Kidney epithelial cell (primary cell): ENCODE measurements at regions not wholly inside any gene's neighbourhood (a gene's known extent, or its start where the extent isn't known, plus 50 kb on each side); places are given as distances from the start of the nearest gene placed in this dataset.

ENCODE experiments used
- DNase-seq: peaks from one replicate; pipeline ENCODE4 v3.0.0-alpha.2; 2010; ENCODE audit warnings: low read depth
- H3K27me3 ChIP-seq: 2 replicates; pipeline ENCODE4 v1.6.0; 2011; ENCODE audit warnings: low read length; ENCODE audit not compliant: control insufficient read depth, insufficient read depth
- H3K36me3 ChIP-seq: 2 replicates; pipeline ENCODE4 v1.5.1; 2011; ENCODE audit warnings: low read length; ENCODE audit not compliant: control insufficient read depth, insufficient read depth
- H3K4me3 ChIP-seq: 2 replicates; pipeline ENCODE4 v1.5.1; 2011; ENCODE audit warnings: low read depth, mild to moderate bottlenecking, control low read depth, low read length
- TF ChIP-seq, protein P1 (sequence below): IDR thresholded peaks from 2 replicates; pipeline ENCODE4 v1.5.1; 2011; ENCODE audit warnings: mild to moderate bottlenecking, moderate library complexity, low read length, control low read depth, inconsistent platforms; ENCODE audit not compliant: insufficient read depth, poor library complexity, severe bottlenecking

DNA sequence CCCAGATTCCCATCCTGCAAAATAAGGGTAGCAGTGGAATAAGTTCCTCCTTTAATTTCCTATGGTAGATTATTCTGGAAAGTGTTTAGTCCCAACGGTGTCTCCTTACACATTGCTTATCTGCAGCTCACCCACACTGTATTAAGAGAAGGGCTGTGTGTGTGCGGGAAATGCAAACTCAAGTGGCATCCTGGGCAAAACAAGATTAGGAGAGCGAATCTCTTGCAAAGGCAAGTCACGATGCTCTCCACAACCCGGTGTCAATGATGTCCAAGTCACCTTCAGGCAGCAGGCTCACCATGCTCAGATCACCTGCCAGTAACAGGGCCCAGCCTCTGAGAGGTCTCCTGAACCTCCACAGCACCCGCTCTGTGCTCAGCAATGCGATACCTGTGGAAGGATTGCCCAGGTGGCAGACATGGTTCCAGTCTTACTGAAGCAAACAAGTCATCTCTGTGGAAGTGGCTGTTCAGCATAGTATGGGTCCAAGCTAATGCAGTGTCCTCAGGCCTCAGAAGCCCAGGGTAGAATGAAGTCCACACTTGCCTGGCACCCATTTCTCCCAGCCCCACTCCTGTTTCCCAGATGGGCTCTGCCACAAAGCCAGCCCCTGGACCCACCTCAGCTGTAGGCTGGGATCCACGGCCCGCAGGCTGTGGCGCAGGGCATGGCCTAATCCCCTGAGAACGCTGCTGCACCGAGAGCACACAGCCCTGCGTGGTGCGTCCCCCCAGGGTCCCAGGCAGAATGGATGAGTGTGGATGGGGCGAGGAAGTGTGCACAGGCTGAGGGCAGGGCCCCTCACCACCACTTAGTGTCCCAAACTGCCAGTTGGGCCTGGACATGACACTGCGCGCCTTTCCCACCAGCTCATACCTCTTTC lies 101.2 kb downstream of the PXDC1 start:
- TF ChIP-seq, protein P1, sequence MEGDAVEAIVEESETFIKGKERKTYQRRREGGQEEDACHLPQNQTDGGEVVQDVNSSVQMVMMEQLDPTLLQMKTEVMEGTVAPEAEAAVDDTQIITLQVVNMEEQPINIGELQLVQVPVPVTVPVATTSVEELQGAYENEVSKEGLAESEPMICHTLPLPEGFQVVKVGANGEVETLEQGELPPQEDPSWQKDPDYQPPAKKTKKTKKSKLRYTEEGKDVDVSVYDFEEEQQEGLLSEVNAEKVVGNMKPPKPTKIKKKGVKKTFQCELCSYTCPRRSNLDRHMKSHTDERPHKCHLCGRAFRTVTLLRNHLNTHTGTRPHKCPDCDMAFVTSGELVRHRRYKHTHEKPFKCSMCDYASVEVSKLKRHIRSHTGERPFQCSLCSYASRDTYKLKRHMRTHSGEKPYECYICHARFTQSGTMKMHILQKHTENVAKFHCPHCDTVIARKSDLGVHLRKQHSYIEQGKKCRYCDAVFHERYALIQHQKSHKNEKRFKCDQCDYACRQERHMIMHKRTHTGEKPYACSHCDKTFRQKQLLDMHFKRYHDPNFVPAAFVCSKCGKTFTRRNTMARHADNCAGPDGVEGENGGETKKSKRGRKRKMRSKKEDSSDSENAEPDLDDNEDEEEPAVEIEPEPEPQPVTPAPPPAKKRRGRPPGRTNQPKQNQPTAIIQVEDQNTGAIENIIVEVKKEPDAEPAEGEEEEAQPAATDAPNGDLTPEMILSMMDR = no peak
- no peaks in the 10 kb centered on the region for H3K36me3 ChIP-seq
- no peak overlapping the region for H3K4me3 ChIP-seq
- peaks cover 2% of the 10 kb centered on the region for H3K27me3 ChIP-seq
- no peak for DNase-seq

DNA sequence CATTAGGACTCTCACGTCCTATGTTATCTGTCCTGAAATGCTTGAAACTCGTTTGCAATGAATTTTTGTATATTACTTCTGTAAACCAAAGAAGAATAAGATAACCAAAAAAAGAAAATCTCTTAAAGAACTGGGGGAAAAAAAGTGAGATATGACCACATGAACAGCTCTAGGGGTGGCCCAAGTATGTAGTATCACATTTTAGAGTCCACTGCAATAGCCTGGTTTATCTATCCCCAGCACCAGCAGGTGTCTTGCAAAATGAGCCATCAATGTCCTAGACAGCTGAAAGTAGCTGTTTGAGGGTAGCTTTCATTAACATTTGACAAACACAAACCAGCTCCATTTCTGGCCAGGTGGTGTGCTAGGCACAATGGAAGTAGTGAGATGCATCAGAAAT lies 102.8 kb downstream of the PXDC1 start:
- peaks cover 4% of the 10 kb centered on the region for H3K27me3 ChIP-seq

DNA sequence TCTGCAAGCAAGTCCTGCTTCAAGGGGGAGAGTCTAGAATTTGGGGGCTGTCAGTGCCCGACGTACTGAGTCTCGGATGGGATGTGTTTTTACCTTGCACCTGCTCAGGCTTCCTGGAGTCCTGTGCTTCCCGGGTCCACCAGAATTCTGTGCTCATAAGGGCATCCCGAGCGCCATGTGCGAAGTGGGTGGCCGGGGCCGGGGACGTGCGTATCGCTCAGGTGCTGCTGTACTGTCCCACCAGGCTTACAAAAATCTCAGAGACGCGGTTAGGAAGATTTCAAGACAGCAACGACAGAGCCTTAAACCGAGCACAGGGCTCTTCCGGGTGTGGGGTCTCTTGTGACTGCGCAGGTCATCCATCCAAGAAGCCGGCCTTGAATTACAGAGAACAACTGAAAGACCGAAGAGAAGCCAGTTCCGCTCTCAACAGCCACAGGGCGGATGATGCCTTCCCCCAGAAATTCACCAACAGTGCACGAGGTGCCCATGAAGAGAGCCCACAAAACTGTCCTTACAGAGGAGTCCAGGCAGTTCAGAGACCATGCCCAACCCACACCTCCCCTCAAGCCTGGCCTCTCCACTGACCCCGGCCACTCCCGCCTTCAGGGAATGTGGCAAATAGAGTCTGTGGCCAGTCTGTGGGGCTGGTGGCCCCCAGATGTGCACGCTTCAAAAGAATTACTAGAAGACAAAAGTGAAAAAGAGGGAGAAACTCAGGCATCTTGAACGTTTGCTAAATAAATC lies 104.7 kb downstream of the PXDC1 start:
- Histone ChIP-seq H3K27me3 (peaks cover 5% of the 10 kb centered on the region), H3K4me3 (no peak overlapping the region), H3K36me3 (no peaks in the 10 kb centered on the region)
- TF ChIP-seq, protein P1 = no peak
- DNase-seq = no peak

More for the DNA sequence above, 102.8 kb downstream of the PXDC1 start:
- Histone ChIP-seq H3K4me3 (no peak overlapping the region), H3K36me3 (no peaks in the 10 kb centered on the region)
- TF ChIP-seq, protein P1 = no peak
- DNase-seq = no peak

DNA sequence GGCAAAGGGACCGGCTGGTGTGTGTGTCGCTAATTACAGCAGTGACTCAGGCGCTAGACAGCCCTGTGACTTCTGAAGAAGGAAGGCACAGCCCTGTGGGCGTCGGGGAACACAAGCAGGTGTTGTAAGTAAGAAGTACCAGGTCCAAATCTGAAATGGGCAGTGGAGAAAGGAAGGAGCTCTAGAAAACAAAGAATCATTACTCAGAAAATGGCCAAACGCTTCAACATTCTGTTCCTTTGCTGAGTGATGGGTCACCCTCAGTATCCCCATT lies 106.8 kb downstream of the PXDC1 start:
- DNase-seq = no peak
- H3K4me3 ChIP-seq = no peak overlapping the region
- TF ChIP-seq, protein P1 = no peak
- no peaks in the 10 kb centered on the region for H3K36me3 ChIP-seq
- H3K27me3 ChIP-seq = peaks cover 3% of the 10 kb centered on the region

DNA sequence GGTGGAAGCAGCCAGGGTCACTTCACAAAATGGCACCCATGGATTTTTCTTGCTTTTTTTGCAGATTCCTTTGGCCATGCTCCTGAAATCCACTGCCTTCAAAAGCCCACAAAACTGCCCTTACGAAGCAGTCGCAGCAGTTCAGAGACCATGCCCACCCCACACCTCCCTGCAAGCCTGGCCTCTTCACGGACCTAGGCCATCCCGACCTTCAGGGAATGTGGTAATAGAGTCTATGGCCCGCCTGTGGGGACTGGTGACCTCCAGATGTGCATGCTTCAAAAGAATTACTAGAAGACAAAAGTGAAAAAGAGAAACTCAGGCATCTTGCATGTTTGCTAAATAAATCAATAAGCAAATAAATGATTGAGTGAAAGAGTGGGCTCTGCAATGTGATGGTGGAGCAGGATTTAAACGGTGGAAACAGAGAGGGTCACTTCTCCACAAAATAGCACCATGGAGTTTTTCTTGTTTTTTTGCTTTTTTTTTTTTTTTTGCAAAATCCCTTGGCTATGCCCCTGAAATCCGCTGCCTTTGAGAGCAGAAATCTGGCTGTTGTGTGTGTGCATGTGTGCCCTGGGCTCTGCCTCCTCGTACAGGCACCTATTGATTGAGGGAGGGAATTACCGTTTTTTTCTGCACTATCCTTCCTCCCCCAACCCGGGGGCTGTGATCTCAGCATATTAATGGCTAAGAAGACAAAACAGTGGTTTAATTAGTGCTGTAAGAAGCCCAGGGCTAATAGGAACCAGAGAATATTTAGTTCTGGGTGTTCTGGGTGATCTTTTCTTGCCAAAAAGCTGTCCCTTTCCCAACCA lies 107.4 kb downstream of the PXDC1 start:
- no peaks in the 10 kb centered on the region for H3K36me3 ChIP-seq
- TF ChIP-seq, protein P1 = no peak
- peaks cover 3% of the 10 kb centered on the region for H3K27me3 ChIP-seq
- H3K4me3 ChIP-seq = no peak overlapping the region
- no peak for DNase-seq
